ENCODE measurements at regions not wholly inside any gene's neighbourhood (a gene's known extent, or its start where the extent isn't known, plus 50 kb on each side); places are given as distances from the start of the nearest gene placed in this dataset.
A peak's percentile ranks its signal among the peaks of the same experiment; 100 is the strongest.
"Not testable (repeated sequence)": the region's sequence is repeated elsewhere in the genome, so short reads cannot be mapped to it uniquely, and the experiment has no call there.

GRCh38 chr10:46787321-46787615 is 124.0 kb upstream of the PTPN20 start:
- no peaks in the 10 kb centered on the region for H3K9me3 ChIP-seq (ENCODE audit: insufficient read depth, low read length)
- H3K27ac ChIP-seq (ENCODE audit: low read depth, low read length) = no peak overlapping the region
- no peaks in the 10 kb centered on the region for H3K9me2 ChIP-seq (replicated peaks; ENCODE audit: insufficient read depth, low read length)
- H3K4me3 ChIP-seq (ENCODE audit: insufficient read depth, low read length, poor library complexity, severe bottlenecking) = peak overlapping the region; percentile 56
- H3K27me3 ChIP-seq (ENCODE audit: low read length) = no peaks in the 10 kb centered on the region
- no peaks in the 10 kb centered on the region for H3K36me3 ChIP-seq (ENCODE audit: low read length)
- TF ChIP-seq, protein P1, sequence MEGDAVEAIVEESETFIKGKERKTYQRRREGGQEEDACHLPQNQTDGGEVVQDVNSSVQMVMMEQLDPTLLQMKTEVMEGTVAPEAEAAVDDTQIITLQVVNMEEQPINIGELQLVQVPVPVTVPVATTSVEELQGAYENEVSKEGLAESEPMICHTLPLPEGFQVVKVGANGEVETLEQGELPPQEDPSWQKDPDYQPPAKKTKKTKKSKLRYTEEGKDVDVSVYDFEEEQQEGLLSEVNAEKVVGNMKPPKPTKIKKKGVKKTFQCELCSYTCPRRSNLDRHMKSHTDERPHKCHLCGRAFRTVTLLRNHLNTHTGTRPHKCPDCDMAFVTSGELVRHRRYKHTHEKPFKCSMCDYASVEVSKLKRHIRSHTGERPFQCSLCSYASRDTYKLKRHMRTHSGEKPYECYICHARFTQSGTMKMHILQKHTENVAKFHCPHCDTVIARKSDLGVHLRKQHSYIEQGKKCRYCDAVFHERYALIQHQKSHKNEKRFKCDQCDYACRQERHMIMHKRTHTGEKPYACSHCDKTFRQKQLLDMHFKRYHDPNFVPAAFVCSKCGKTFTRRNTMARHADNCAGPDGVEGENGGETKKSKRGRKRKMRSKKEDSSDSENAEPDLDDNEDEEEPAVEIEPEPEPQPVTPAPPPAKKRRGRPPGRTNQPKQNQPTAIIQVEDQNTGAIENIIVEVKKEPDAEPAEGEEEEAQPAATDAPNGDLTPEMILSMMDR (IDR thresholded peaks at IDR 0.05; ENCODE audit: insufficient read depth, low read length, poor library complexity, severe bottlenecking) = no peak
- H3F3A ChIP-seq (ENCODE audit: insufficient read depth) = no peaks in the 10 kb centered on the region
- peak overlapping the region; percentile 55 for H3K4me2 ChIP-seq (ENCODE audit: low read depth, low read length, poor library complexity, severe bottlenecking)
- H4K20me1 ChIP-seq (ENCODE audit: low read depth, low read length) = no peaks in the 10 kb centered on the region
- no peaks in the 10 kb centered on the region for H3K79me2 ChIP-seq (ENCODE audit: insufficient read depth, low read length)
- H2AFZ ChIP-seq (ENCODE audit: low read depth, low read length, severe bottlenecking) = peak overlapping the region; percentile 94
- peak overlapping the region; percentile 72 for H3K9ac ChIP-seq (ENCODE audit: low read length)

DNA sequence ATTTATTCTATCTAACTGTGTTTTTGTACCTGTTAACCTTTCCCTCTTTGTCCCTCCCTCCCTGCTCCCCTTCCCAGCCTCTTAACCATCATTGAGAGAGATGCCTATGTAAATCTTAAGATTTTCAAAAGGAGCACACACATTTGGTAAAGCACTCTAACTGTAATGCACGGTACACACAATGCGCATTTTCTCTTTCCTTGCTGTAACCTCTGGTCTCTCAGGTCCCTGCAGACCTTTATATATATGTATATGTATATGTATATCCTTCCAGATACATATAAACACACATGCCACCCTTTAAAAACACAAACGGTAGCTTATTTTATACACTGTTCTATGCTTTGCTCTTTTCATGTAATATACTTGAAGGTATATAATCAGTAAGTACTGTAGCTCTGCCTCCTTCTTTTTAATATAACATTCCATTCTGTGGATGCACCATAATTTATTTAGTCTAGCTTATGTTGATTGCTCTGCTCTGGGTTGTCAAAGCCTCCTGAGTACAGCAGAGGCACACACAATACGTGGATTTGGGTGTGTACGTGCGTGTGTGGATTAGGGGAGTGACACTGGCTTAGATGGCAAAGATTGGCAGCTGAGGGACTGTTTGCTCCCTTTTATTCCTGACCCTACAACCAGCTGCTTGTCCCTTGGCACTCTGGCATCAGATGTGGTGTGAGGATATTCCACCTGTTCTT is 118.4 kb upstream of the PTPN20 start:
- H2AFZ ChIP-seq (ENCODE audit: low read depth, low read length, severe bottlenecking); H3K9ac ChIP-seq (ENCODE audit: low read length); H4K20me1 ChIP-seq (ENCODE audit: low read depth, low read length); H3K79me2 ChIP-seq (ENCODE audit: insufficient read depth, low read length); H3K27me3 ChIP-seq (ENCODE audit: low read length); H3K9me2 ChIP-seq (replicated peaks; ENCODE audit: insufficient read depth, low read length); H3K9me3 ChIP-seq (ENCODE audit: insufficient read depth, low read length); H3K27ac ChIP-seq (ENCODE audit: low read depth, low read length); H3F3A ChIP-seq (ENCODE audit: insufficient read depth); H3K4me2 ChIP-seq (ENCODE audit: low read depth, low read length, poor library complexity, severe bottlenecking); H3K36me3 ChIP-seq (ENCODE audit: low read length); H3K4me3 ChIP-seq (ENCODE audit: insufficient read depth, low read length, poor library complexity, severe bottlenecking): not testable (repeated sequence)

- not testable (repeated sequence) for H3K27ac ChIP-seq (ENCODE audit: low read depth, low read length); H3K79me2 ChIP-seq (ENCODE audit: insufficient read depth, low read length); H2AFZ ChIP-seq (ENCODE audit: low read depth, low read length, severe bottlenecking); H3K4me2 ChIP-seq (ENCODE audit: low read depth, low read length, poor library complexity, severe bottlenecking); H3F3A ChIP-seq (ENCODE audit: insufficient read depth); H3K36me3 ChIP-seq (ENCODE audit: low read length); H3K4me3 ChIP-seq (ENCODE audit: insufficient read depth, low read length, poor library complexity, severe bottlenecking); H3K27me3 ChIP-seq (ENCODE audit: low read length); H3K9me2 ChIP-seq (replicated peaks; ENCODE audit: insufficient read depth, low read length); H4K20me1 ChIP-seq (ENCODE audit: low read depth, low read length); H3K9me3 ChIP-seq (ENCODE audit: insufficient read depth, low read length); H3K9ac ChIP-seq (ENCODE audit: low read length)
Measured at GRCh38 chr10:46796351-46796750, 114.9 kb upstream of the PTPN20 start.

GRCh38 chr10:46802010-46802409 is 109.2 kb upstream of the PTPN20 start:
- H3K79me2 ChIP-seq (ENCODE audit: insufficient read depth, low read length); H3F3A ChIP-seq (ENCODE audit: insufficient read depth); H3K9ac ChIP-seq (ENCODE audit: low read length); H3K27ac ChIP-seq (ENCODE audit: low read depth, low read length); H2AFZ ChIP-seq (ENCODE audit: low read depth, low read length, severe bottlenecking); H4K20me1 ChIP-seq (ENCODE audit: low read depth, low read length); H3K4me3 ChIP-seq (ENCODE audit: insufficient read depth, low read length, poor library complexity, severe bottlenecking); H3K4me2 ChIP-seq (ENCODE audit: low read depth, low read length, poor library complexity, severe bottlenecking); H3K9me3 ChIP-seq (ENCODE audit: insufficient read depth, low read length); H3K27me3 ChIP-seq (ENCODE audit: low read length); H3K9me2 ChIP-seq (replicated peaks; ENCODE audit: insufficient read depth, low read length); H3K36me3 ChIP-seq (ENCODE audit: low read length): not testable (repeated sequence)

- not testable (repeated sequence) for H3K4me2 ChIP-seq (ENCODE audit: low read depth, low read length, poor library complexity, severe bottlenecking); H3K4me3 ChIP-seq (ENCODE audit: insufficient read depth, low read length, poor library complexity, severe bottlenecking); H2AFZ ChIP-seq (ENCODE audit: low read depth, low read length, severe bottlenecking); H3K9me2 ChIP-seq (replicated peaks; ENCODE audit: insufficient read depth, low read length); H3K36me3 ChIP-seq (ENCODE audit: low read length); H3K27me3 ChIP-seq (ENCODE audit: low read length); H3K79me2 ChIP-seq (ENCODE audit: insufficient read depth, low read length); H3K9ac ChIP-seq (ENCODE audit: low read length); H4K20me1 ChIP-seq (ENCODE audit: low read depth, low read length); H3K9me3 ChIP-seq (ENCODE audit: insufficient read depth, low read length); H3K27ac ChIP-seq (ENCODE audit: low read depth, low read length); H3F3A ChIP-seq (ENCODE audit: insufficient read depth)
Measured at GRCh38 chr10:46803082-46803481, 108.1 kb upstream of the PTPN20 start.

DNA sequence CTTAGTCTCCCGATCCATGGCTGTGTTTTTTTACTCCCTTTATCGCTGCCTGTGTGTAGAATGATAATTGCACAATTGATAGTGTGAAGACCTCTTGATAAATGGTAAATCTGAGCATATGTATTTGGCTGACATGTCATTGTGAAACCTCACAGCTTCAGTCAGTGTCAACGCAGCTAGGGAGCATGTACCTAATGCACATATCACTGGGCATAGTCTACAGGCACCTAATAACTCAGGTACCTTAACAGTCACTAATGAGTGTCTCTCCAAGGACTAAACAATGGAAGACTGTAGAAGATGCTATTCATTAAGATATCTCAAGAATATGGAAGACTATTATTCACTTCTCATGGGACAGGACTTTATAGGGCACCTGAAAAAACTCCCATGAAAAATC is 101.0 kb upstream of the PTPN20 start:
- H3K9me3 ChIP-seq (ENCODE audit: insufficient read depth, low read length); H3K9ac ChIP-seq (ENCODE audit: low read length); H3K36me3 ChIP-seq (ENCODE audit: low read length); H2AFZ ChIP-seq (ENCODE audit: low read depth, low read length, severe bottlenecking); H3K4me3 ChIP-seq (ENCODE audit: insufficient read depth, low read length, poor library complexity, severe bottlenecking); H3K27me3 ChIP-seq (ENCODE audit: low read length); H3F3A ChIP-seq (ENCODE audit: insufficient read depth); H4K20me1 ChIP-seq (ENCODE audit: low read depth, low read length); H3K4me2 ChIP-seq (ENCODE audit: low read depth, low read length, poor library complexity, severe bottlenecking); H3K79me2 ChIP-seq (ENCODE audit: insufficient read depth, low read length); H3K9me2 ChIP-seq (replicated peaks; ENCODE audit: insufficient read depth, low read length); H3K27ac ChIP-seq (ENCODE audit: low read depth, low read length): not testable (repeated sequence)

DNA sequence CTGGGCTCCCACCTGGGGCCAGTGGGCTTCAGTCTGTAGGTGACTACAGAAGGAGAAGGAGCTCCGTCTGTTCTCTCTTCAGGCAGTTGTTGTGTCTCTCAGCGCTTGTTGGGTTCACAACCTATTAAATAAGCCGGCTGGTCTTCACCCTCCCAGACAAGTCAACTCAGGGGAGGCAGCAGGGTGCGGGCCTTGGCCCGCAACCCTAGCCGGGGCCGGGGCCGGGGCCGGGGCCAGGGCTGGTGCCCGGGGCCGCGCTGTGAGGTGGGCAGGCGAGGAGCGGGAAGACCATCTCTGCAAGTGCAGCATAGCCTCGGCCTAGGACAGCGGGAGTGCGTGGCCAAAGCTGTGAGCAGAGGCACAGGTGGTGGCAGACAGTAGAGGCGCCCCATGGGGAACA is 95.1 kb upstream of the PTPN20 start:
- not testable (repeated sequence) for H3K9me3 ChIP-seq (ENCODE audit: insufficient read depth, low read length); H2AFZ ChIP-seq (ENCODE audit: low read depth, low read length, severe bottlenecking); H3K27me3 ChIP-seq (ENCODE audit: low read length); H3F3A ChIP-seq (ENCODE audit: insufficient read depth); H3K4me2 ChIP-seq (ENCODE audit: low read depth, low read length, poor library complexity, severe bottlenecking); H3K4me3 ChIP-seq (ENCODE audit: insufficient read depth, low read length, poor library complexity, severe bottlenecking); H4K20me1 ChIP-seq (ENCODE audit: low read depth, low read length); H3K9ac ChIP-seq (ENCODE audit: low read length); H3K27ac ChIP-seq (ENCODE audit: low read depth, low read length); H3K79me2 ChIP-seq (ENCODE audit: insufficient read depth, low read length); H3K36me3 ChIP-seq (ENCODE audit: low read length); H3K9me2 ChIP-seq (replicated peaks; ENCODE audit: insufficient read depth, low read length)
